ENCODE measurements at regions not wholly inside any gene's neighbourhood (a gene's known extent, or its start where the extent isn't known, plus 50 kb on each side); places are given as distances from the start of the nearest gene placed in this dataset.

DNA sequence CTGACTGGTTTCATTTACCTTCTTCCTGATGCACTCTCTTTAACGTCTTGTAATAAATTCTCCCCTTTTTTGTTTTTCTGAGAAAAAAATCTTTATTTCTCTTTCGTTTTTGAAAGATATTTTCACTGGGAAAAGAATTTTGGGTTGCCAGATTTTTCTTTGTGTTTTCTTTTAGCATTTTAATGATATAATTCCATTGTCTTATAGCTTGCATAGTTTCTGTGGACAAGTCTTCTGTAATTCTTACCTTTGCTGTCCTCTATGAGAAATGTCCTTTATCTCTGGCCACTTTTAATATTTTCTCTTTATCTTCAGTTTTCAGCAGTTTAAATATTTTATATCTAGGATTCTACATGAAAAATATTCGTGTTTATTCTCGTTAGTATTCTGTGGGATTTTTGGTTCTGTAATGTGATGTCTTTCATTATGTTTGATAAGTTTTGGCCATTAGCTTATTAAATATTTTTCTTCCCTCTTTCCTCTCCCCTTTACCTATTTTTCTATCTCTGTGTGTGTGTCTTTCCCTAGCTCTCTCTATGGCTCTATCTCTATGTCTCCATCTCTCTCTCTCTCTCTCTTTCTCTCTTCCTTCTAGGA, 236.5 kb downstream of the C16orf95 start:
- no peak for DNase-seq

DNA sequence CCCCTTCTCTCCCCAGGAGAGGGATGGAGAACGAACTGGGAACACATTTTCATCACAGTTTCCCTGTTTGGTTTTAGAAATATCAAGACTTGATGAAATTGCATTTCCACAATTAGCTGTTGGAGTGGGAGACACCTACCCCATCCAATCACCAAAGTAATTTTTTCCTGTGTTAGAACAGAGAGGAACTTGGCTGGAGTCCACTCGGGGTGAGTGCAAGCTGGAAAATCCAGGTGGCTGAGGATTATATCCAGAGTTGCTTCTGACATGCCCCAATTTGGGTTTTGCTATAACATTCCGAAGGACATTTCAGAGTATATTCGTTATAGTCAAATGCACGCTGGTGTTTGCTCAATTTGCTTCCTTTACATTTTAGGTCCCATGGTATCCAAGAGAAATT, 231.8 kb downstream of the C16orf95 start:
- DNase-seq: no peak

DNA sequence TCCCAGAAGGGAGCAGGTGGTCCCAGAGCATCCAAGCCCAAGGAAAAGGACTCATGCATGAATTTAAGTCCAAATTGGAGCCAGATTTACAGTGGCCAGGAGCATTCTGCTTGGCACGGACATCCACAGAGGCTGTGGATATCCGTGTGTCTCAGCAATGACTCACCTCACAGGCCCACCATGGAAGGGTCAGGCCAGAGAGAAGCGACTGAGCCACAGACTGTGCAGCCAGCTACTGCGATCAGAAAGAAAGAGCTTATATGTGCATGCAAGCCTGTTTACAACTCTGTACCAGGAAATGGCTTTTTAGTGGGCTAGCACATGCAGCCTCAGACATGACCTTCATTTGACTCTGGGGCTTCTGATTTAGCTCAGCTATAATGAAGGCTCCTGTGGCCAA, 231.0 kb downstream of the C16orf95 start:
- no peak for DNase-seq

DNA sequence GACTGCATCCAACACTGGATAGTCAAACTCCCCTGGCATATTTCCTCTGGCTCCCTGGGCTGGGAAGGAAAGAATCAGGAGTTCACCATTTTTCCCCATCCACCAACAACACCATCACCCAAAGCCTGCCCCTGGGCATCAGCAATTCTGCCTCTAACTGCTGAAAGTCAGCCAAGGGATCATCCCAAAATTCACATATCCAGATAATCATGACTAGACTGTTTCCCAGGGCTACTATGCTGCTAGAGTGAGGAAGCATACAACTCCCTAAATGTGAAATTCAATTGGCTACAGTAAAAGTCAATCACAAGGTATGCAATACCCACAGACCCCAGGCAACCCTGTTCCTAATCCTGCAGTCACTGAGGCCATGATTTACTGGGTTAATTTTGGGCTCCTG, 230.6 kb downstream of the C16orf95 start:
- DNase-seq: no peak

- no peak for DNase-seq
Measured at GRCh38 chr16:87092958-87093357, 224.2 kb downstream of the C16orf95 start.

DNA sequence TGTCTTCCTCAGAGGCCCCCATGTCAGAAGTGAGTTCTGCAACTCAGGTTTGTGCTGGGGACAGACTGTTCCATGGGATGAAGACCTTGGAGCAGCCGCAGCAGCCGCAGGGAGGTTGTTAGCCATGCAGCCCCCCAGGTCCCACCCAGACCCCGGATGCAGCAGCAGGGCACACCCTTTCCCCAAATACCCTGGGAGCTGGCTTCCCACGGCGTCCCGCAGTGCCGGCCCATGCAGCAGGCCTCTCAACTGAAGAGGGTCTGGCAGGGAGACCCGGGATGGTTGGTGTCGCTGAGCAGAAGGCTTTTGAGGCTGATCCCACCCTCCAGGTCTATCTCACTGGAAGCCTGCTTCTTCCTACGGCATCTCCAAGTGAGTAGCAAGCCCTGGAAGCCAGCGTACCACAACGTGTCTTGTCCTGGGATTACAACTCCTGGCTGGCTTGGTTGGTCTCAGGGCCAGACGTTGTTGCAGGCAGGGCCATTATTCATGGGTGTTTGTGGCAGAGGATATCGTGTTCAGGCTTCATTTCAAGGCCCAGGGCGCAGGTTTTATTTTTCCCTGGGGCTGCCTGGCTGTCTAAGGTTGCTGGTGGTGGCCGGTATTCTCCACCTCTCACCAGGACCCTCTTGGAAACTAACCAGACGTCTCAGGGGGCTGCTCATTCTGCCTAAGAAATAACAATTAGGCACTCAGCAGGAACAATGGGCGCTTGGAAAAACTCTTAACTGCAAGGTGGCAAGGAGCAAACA, 223.2 kb downstream of the C16orf95 start:
- DNase-seq: no peak

GRCh38 chr16:87094556-87094865, 222.7 kb downstream of the C16orf95 start:
- no peak for DNase-seq

DNA sequence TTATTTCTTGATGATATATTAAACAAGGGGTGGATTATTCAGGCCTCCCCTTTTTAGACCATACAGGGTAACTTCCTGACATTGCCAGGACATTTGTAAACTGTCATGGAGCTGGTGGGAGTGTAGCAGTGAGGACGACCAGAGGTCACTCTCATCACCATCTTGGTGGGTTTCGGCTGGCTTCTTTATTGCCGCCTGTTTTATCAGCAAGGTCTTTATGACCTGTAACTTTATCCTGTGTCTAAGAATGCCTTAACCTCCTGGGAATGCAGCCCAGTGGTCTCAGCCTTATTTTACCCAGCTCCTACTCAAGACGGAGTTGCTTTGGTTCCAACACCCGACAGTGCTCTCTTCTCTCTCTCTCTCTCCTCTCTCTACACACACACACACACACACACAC, 221.9 kb downstream of the C16orf95 start:
- DNase-seq: no peak

- DNase-seq: no peak
Measured at GRCh38 chr16:87096746-87097333, 220.4 kb downstream of the C16orf95 start.

- no peak for DNase-seq
Measured at GRCh38 chr16:87098361-87098760, 218.8 kb downstream of the C16orf95 start.

DNA sequence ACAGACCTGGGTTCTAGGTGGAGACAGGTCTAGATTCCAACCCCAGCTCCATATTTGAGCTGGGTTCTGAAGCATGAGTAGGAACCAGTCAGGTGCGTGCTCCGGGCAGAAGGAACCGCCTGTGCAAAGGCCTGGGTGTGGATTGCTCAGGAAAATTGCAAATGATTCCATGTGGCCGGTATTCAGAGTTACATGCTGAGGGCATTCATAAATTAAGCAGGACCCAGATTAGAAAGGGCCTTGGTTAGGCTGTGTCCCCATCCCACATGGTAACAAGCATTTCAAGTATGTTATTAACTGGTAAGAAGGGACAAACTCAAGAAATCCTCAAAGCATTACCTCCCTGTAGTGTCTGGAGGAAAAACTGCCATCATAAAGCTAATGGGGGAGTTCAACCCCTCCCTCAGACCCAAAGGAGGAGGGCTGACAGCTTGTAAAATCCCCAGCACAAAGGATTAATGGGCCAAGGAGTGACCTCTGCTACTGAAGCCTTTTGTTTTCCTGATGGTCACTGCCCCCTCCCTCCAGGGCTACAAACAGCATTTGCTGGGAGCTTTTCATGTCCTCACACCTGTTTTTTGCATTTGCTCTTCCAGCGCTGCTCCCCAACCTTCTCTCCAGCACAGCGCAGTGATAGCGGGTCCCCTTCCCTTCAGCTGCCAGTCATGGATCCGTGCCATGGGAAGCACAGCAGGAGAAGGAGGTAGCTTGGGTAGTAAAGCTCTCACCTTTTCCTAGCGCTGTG, 218.0 kb downstream of the C16orf95 start:
- no peak for DNase-seq

DNA sequence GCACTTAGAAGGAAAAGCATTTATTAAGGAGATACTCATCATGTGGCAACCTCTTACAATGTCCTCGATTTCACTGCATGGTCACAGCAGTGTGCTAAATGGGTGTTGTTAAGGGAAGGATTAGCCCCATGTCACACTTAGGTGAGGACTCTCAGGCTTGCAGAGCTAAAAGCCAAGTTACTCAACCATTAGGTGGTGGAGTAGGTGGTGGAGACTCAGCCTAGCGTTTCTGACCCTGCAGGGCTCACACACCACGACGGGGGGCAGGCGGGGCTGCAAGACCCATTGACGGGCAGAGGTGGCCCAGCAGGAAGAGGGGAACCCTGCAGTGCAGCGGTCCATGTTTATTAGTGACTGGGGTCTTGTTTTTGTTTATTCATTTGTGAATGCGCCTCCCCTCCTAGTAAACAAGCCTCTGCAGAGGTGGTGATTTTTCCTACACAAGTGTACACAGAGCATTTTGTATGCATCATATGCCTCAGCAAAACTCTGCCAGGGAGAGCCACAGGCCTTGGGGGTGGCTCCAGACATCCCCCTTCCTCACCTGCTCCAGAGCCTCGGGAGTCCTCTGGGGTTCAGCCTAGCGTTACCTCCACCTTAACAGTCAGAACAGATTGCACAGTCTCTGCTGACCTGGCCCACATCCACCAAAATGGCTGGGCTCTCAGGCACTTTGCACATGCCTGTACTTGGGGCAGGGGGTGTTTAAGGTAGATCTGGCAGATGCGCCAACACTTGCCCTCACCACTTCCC, 216.7 kb downstream of the C16orf95 start:
- DNase-seq: no peak

GRCh38 chr16:87101903-87102302, 215.3 kb downstream of the C16orf95 start:
- DNase-seq: no peak

DNA sequence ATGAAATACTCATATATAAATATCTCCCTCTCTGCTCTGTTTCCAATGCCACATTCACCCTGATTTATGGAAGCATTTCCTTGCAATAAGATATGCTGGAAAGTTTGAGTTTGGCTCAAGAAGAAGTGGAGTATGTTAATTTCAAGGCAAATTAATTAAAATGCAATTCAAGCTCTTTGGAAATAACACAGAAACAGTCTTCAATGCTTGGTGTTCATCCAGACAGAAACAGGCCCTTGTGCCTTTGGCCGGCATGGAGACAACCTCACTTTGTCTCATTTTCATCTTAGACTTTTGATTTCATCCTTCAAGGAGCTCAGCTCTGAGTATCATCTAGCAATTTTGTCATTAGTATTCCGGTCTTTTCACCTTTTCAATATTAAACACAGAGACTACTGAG, 210.0 kb downstream of the C16orf95 start:
- DNase-seq: no peak

DNA sequence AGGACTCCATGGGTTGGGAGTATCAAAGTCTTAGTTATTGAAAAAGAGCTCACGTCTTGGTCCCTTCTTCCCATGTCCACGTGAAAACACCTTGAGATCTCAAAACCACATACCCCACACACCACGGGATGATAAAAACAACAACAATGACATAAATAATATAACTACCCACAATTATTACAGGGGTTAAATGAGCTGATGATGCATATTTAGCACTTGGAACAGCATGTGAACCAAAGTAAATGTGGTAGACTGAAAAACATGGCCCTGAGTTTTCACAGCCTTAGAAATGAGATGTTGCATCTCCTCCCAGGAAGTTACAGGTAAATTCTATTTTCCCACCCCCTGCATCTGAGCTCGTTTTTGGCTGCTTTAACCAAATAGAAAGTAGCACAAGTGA, 208.9 kb downstream of the C16orf95 start:
- no peak for DNase-seq

GRCh38 chr16:87108941-87109340, 208.3 kb downstream of the C16orf95 start:
- no peak for DNase-seq

DNA sequence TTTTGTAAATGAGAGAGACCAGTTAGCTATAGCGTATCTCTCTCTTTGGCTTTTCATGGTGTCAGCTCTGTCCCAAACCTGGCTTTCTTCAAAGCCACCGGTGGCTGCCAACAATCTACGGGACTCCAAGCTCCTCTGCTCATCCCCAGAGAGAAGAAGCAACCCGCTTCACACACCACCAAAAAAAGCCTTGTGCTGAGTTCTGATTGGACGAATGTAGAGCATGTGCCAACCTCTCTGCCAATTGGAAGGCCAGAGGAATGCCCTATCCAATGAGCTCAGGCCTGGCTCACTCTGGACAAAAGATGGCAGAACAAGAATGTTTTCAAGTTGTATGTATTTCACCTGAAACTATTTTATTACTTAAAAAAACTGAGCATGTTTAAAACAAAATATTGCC, 202.4 kb downstream of the C16orf95 start:
- no peak for DNase-seq

GRCh38 chr16:87115646-87116045, 201.5 kb downstream of the C16orf95 start:
- no peak for DNase-seq

- DNase-seq: no peak
Measured at GRCh38 chr16:87117936-87118335, 199.3 kb downstream of the C16orf95 start.

DNA sequence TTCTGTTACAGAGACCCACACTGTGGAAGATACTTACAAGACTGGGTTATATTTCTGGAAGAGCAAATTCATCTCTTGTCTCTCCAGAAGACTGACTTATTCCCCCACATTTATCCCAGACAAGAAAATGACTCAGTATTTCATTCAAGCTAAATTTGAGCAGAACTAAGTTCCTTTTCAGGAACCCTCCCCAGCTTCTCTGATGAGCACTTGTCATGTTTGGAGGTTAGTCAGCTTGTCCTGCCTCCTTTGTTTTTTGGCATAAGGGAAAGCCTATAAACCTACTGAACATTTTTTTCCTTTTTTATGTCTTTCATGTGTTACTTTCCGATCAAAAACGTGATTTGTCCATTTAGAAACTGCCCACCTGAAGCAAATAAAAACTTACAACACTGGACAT, 198.0 kb downstream of the C16orf95 start:
- DNase-seq: no peak

GRCh38 chr16:87119748-87120147, 197.4 kb downstream of the C16orf95 start:
- no peak for DNase-seq

GRCh38 chr16:87121816-87122215, 195.4 kb downstream of the C16orf95 start:
- no peak for DNase-seq

DNA sequence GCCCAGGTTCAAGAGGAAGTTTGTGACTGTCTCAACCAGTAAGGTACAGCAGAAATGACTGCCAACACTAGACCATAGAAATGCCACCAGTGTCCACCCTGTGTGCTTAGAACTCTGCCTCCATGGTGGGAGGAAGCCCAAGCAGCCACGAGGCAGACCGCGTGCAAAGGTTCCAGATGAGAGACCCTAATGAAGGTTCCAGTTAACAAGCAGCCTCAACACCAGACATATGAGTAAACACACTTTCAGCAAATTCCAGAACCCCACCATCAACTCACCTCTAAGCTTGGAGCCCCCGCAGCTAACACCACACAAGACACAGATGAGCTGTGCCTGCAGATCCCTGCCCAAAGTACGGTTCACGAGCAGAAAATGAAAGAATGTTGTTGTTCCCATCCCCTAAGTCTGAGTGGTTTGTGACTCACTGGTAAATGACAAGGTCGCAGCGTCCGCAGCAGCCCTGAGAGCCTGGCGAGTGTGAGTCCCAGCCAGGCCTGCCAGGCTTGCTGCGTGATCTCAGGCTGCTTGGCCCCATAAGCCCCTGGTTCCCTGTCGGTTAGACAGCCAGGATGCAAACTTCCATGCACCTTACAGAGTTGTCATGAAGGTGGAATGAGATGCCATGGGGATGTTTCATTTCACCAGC, 193.7 kb downstream of the C16orf95 start:
- no peak for DNase-seq
